HCT116 (cell line): ENCODE measurements at regions not wholly inside any gene's neighbourhood (a gene's known extent, or its start where the extent isn't known, plus 50 kb on each side); places are given as distances from the start of the nearest gene placed in this dataset.

ENCODE experiments used
- ATAC-seq: fragments of 200-7000 bp; cut with Tn5 transposase; 2 replicates; pipeline ENCODE4 v1.9.1; 2020; ENCODE audit warnings: mild to moderate bottlenecking, moderate library complexity
- BruUV-seq: library from RNA; stranded (reverse); fragments of 400-500 nt; replicated peaks from 2 replicates; lab custom pipeline; 2021; lab: Mats Ljungman, UMichigan
- CTCF ChIA-PET: fragments of 300-600 bp; sonication (Branson Sonifier 250); formaldehyde crosslinking; loops from one replicate; lab custom pipeline; 2021; ENCODE audit warnings: antibody characterized with exemption; lab: Charles Lee
- POLR2A ChIA-PET: fragments of 300-600, 350-600 bp; sonication (Branson Sonifier 250); formaldehyde crosslinking; loops from one replicate; lab custom pipeline; 2021; ENCODE audit warnings: antibody characterized with exemption; lab: Charles Lee
- RAD21 ChIA-PET, 2 experiments: fragments of 300-600 bp; sonication (Branson Sonifier 250); formaldehyde crosslinking; loops; one replicate each; lab custom pipeline; 2023; ENCODE audit warnings: low total read pairs in 2 of 2; ENCODE audit not compliant: uncharacterized antibody in 2 of 2, unreplicated experiment in 2 of 2, low non-redundant PET in 1 of 2; lab: Charles Lee
- DNase-seq: peaks from one replicate; pipeline ENCODE4 v3.0.0-alpha.2; 2010; ENCODE audit warnings: low read depth, low spot score
- H2AFZ ChIP-seq: fragments of 200-600 bp; shearing (Covaris generic), sonication (generic); 2 replicates; pipeline ENCODE4 v1.6.1; 2017; ENCODE audit warnings: low read depth, mixed run types, mixed read lengths, antibody characterized with exemption, low read length; ENCODE audit not compliant: poor library complexity, severe bottlenecking
- H3K27ac ChIP-seq: 2 replicates; pipeline ENCODE4 v1.5.1; 2012; ENCODE audit warnings: low read depth, low read length
- H3K27me3 ChIP-seq: fragments of 200-600 bp; sonication (generic); 2 replicates; pipeline ENCODE4 v1.6.1; 2016; ENCODE audit warnings: mixed run types, low read length, mixed read lengths; ENCODE audit not compliant: insufficient read depth
- H3K36me3 ChIP-seq, 2 experiments: fragments of 200-500 bp in 1 of 2; fragments of 200-600 bp in 1 of 2; sonication (Bioruptor generic) in 1 of 2; sonication (generic) in 1 of 2; 2 replicates each; pipeline versions ENCODE4 v1.5.1 to v1.6.1; 2014 to 2016; ENCODE audit warnings: low read length in 2 of 2, inconsistent platforms in 1 of 2, mixed read lengths in 1 of 2, mixed run types in 1 of 2; ENCODE audit not compliant: insufficient read depth in 2 of 2, control insufficient read depth in 1 of 2
- H3K4me1 ChIP-seq, 2 experiments: fragments of 200-600 bp in 1 of 2; sonication (generic) in 1 of 2; 2 replicates each; pipeline versions ENCODE4 v1.5.1 to v1.6.1; 2012 to 2017; ENCODE audit warnings: low read length in 2 of 2, inconsistent platforms in 1 of 2, mild to moderate bottlenecking in 1 of 2, mixed read lengths in 1 of 2, mixed run types in 1 of 2, moderate library complexity in 1 of 2; ENCODE audit not compliant: insufficient read depth in 2 of 2, control insufficient read depth in 1 of 2
- H3K4me2 ChIP-seq: fragments of 200-600 bp; sonication (generic); 2 replicates; pipeline ENCODE4 v1.6.1; 2017; ENCODE audit warnings: mixed run types, low read length, mixed read lengths
- H3K4me3 ChIP-seq, 2 experiments: fragments of 200-600 bp in 1 of 2; sonication (generic) in 1 of 2; replicated peaks in 1 of 2; 2 replicates each; pipeline ENCODE4 v1.5.1; 2011 to 2016; ENCODE audit warnings: low read length in 2 of 2, control low read depth in 1 of 2, low read depth in 1 of 2, mild to moderate bottlenecking in 1 of 2, mixed read lengths in 1 of 2, mixed run types in 1 of 2
- H3K79me2 ChIP-seq: fragments of 200-600 bp; sonication (generic); 2 replicates; pipeline ENCODE4 v1.6.1; 2017; ENCODE audit warnings: mild to moderate bottlenecking, mixed run types, low read length, moderate library complexity, mixed read lengths; ENCODE audit not compliant: insufficient read depth
- H3K9ac ChIP-seq: fragments of 200-600 bp; sonication (generic); 2 replicates; pipeline ENCODE4 v1.6.1; 2016; ENCODE audit warnings: low read length, mixed read lengths
- H3K9me2 ChIP-seq: fragments of 200-600 bp; sonication (generic), shearing (Covaris generic); 2 replicates; pipeline ENCODE4 v1.6.1; 2017; ENCODE audit warnings: mixed run types, mild to moderate bottlenecking, moderate library complexity; ENCODE audit not compliant: insufficient read depth
- H3K9me3 ChIP-seq, 2 experiments: fragments of 200-500 bp in 1 of 2; fragments of 200-600 bp in 1 of 2; sonication (Bioruptor generic) in 1 of 2; sonication (generic) in 1 of 2; 2 replicates each; pipeline ENCODE4 v1.6.1; 2014 to 2017; ENCODE audit warnings: low read length in 2 of 2, mixed read lengths in 2 of 2, inconsistent platforms in 1 of 2, low read depth in 1 of 2, mild to moderate bottlenecking in 1 of 2, mixed run types in 1 of 2, moderate library complexity in 1 of 2; ENCODE audit not compliant: control insufficient read depth in 1 of 2, insufficient read depth in 1 of 2
- H4K20me1 ChIP-seq: fragments of 200-600 bp; sonication (generic), shearing (Covaris generic); 2 replicates; pipeline ENCODE4 v1.6.1; 2017; ENCODE audit warnings: mixed run types, mild to moderate bottlenecking, moderate library complexity; ENCODE audit not compliant: insufficient read depth
- CTCF ChIP-seq, 3 experiments: fragments of 200-600 bp in 1 of 3; sonication (generic) in 1 of 3; IDR thresholded peaks in 2 of 3; conservative IDR thresholded peaks in 1 of 3; 2 replicates each; pipeline ENCODE4 v1.5.1; 2012 to 2017; ENCODE audit warnings: low read depth in 2 of 3, low read length in 2 of 3, antibody characterized with exemption in 1 of 3, borderline replicate concordance in 1 of 3, control low read depth in 1 of 3, mild to moderate bottlenecking in 1 of 3, mixed read lengths in 1 of 3, mixed run types in 1 of 3, moderate library complexity in 1 of 3; ENCODE audit not compliant: insufficient read depth in 1 of 3
- FOSL1 ChIP-seq: IDR thresholded peaks from 2 replicates; pipeline ENCODE4 v1.6.1; 2012; ENCODE audit warnings: low read depth
- MAX ChIP-seq: IDR thresholded peaks from 2 replicates; pipeline ENCODE4 v1.6.1; 2012
- POLR2AphosphoS5 ChIP-seq: IDR thresholded peaks from 2 replicates; pipeline ENCODE4 v1.6.1; 2011; ENCODE audit warnings: mild to moderate bottlenecking, low read depth, low read length, moderate library complexity
- RAD21 ChIP-seq: IDR thresholded peaks from 2 replicates; pipeline ENCODE4 v1.6.1; 2012; ENCODE audit warnings: low read depth, mild to moderate bottlenecking
- REST ChIP-seq: IDR thresholded peaks from 2 replicates; pipeline ENCODE4 v1.6.1; 2012; ENCODE audit warnings: low read depth
- ZBTB33 ChIP-seq: IDR thresholded peaks from 2 replicates; pipeline ENCODE4 v1.6.1; 2011; ENCODE audit warnings: mild to moderate bottlenecking, low read length, moderate library complexity; ENCODE audit not compliant: insufficient replicate concordance; ENCODE audit errors: extremely low read depth
- intact Hi-C: fragments of 100-400 bp; cut with micrococcal nuclease; formaldehyde crosslinking; loops from 2 replicates; pipeline ENCODE4 v1.10.0; 2022

- no peaks in the 10 kb centered on the region for H3K27me3 ChIP-seq
- H2AFZ ChIP-seq = no peak overlapping the region
- TF ChIP-seq RAD21 (peak; percentile 34; the same call in 1 of the 2 replicates), REST (no peak), MAX (no peak), CTCF (IDR thresholded peaks at IDR 0.05 in 2 of 3, conservative IDR thresholded peaks at IDR 0.05 in 1 of 3; ENCODE audit: borderline replicate concordance in 1 of 3, insufficient read depth in 1 of 3, low read depth in 2 of 3, low read length in 2 of 3) (0 out of 6 replicates have a peak, but pooled peaks of 1 of the 3 experiments have one; percentile 7), ZBTB33 (no peak), FOSL1 (no peak), POLR2AphosphoS5 (no peak)
- ChIA-PET CTCF (no interaction called here), RAD21 (no interaction called here), POLR2A (no interaction called here)
- H3K4me2 ChIP-seq = no peak overlapping the region
- H3K79me2 ChIP-seq = no peaks in the 10 kb centered on the region
- no peaks in the 10 kb centered on the region for H4K20me1 ChIP-seq
- H3K9me3 ChIP-seq = no peaks in the 10 kb centered on the region; a peak in 1 of 4 replicates
- H3K36me3 ChIP-seq = no peaks in the 10 kb centered on the region
- H3K9me2 ChIP-seq = no peaks in the 10 kb centered on the region
- intact Hi-C loops = no loop called here
- H3K9ac ChIP-seq = no peak overlapping the region
- BruUV-seq = no TSS peak
- DNase-seq (no peak), ATAC-seq (peak; percentile 75)
- H3K4me1 ChIP-seq = no peaks in the 10 kb centered on the region
- no peak overlapping the region for H3K4me3 ChIP-seq
- H3K27ac ChIP-seq = no peak overlapping the region
Observed at GRCh38 chr2:240287496-240288086, 147.1 kb upstream of the OTOS start.
